ENCODE measurements at regions not wholly inside any gene's neighbourhood (a gene's known extent, or its start where the extent isn't known, plus 50 kb on each side); places are given as distances from the start of the nearest gene placed in this dataset.

- POLR2A ChIA-PET, result no interaction called here
- H2AFZ ChIP-seq (ENCODE audit: low read depth, low read length, poor library complexity, severe bottlenecking), result no peak overlapping the region
Observed at GRCh38 chr6:164144316-164144715, 729.8 kb downstream of the QKI start.

More at GRCh38 chr6:164144316-164144715, 729.8 kb downstream of the QKI start:
- Histone ChIP-seq H3K4me2 (ENCODE audit: low read length) (no peak overlapping the region), H3K9me2 (ENCODE audit: insufficient read depth) (no peaks in the 10 kb centered on the region), H4K20me1 (ENCODE audit: insufficient read depth) (no peaks in the 10 kb centered on the region), H3K79me2 (ENCODE audit: insufficient read depth, low read length) (no peaks in the 10 kb centered on the region), H3K36me3 (ENCODE audit: control insufficient read depth in 1 of 2, insufficient read depth in 2 of 2, low read length in 2 of 2) (no peaks in the 10 kb centered on the region), H3K27ac (ENCODE audit: low read depth, low read length) (no peak overlapping the region), H3K9ac (ENCODE audit: low read length) (no peak overlapping the region), H3K4me1 (ENCODE audit: control insufficient read depth in 1 of 2, insufficient read depth in 2 of 2, low read length in 2 of 2) (no peaks in the 10 kb centered on the region), H3K27me3 (ENCODE audit: insufficient read depth, low read length) (no peaks in the 10 kb centered on the region), H3K9me3 (ENCODE audit: control insufficient read depth in 1 of 2, insufficient read depth in 1 of 2, low read depth in 1 of 2, low read length in 2 of 2) (peaks cover 0 to 4% of the 10 kb centered on the region in 2 experiments; a peak in 1 of 4 replicates), H3K4me3 (replicated peaks in 1 of 2; ENCODE audit: low read depth in 1 of 2, low read length in 2 of 2) (no peak overlapping the region)
- TF ChIP-seq SIN3A (IDR thresholded peaks at IDR 0.05; ENCODE audit: low read depth), result no peak
- no peak for TF ChIP-seq POLR2A (IDR thresholded peaks at IDR 0.05; ENCODE audit: borderline replicate concordance, extremely low read depth, insufficient read depth, insufficient read length)
- TF ChIP-seq EZH2phosphoT487 (IDR thresholded peaks at IDR 0.05; ENCODE audit: borderline replicate concordance), result no peak
- TF ChIP-seq SP1 (IDR thresholded peaks at IDR 0.05; ENCODE audit: low read depth), result no peak
- TF ChIP-seq CTCF (IDR thresholded peaks at IDR 0.05 in 2 of 3, conservative IDR thresholded peaks at IDR 0.05 in 1 of 3; ENCODE audit: borderline replicate concordance in 1 of 3, insufficient read depth in 1 of 3, low read depth in 2 of 3, low read length in 2 of 3), result no peak
- TF ChIP-seq SRF (IDR thresholded peaks at IDR 0.05; ENCODE audit: low read depth), result no peak
- no peak for TF ChIP-seq ELF1 (IDR thresholded peaks at IDR 0.05; ENCODE audit: borderline replicate concordance, low read depth)
- no peak for TF ChIP-seq ZNF274 (IDR thresholded peaks at IDR 0.05; ENCODE audit: low read depth, low read length)
- no peak for TF ChIP-seq FOSL1 (IDR thresholded peaks at IDR 0.05; ENCODE audit: low read depth)
- no peak for TF ChIP-seq CBX3 (IDR thresholded peaks at IDR 0.05; ENCODE audit: low read depth)
- no peak for TF ChIP-seq EGR1 (IDR thresholded peaks at IDR 0.05; ENCODE audit: low read depth)
- no peak for TF ChIP-seq YY1 (IDR thresholded peaks at IDR 0.05; ENCODE audit: extremely low read depth, insufficient replicate concordance, low read depth, low read length)
- no peak for TF ChIP-seq JUND (IDR thresholded peaks at IDR 0.05)
- no peak for TF ChIP-seq EZH2 (IDR thresholded peaks at IDR 0.05)
- TF ChIP-seq, protein P1, sequence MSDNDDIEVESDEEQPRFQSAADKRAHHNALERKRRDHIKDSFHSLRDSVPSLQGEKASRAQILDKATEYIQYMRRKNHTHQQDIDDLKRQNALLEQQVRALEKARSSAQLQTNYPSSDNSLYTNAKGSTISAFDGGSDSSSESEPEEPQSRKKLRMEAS (IDR thresholded peaks at IDR 0.05), result no peak
- no peak for TF ChIP-seq REST (IDR thresholded peaks at IDR 0.05; ENCODE audit: low read depth)
- no peak for TF ChIP-seq TCF7L2 (IDR thresholded peaks at IDR 0.05; ENCODE audit: borderline replicate concordance, extremely low read depth, insufficient read depth, insufficient read length)
- TF ChIP-seq POLR2AphosphoS5 (IDR thresholded peaks at IDR 0.05; ENCODE audit: low read depth, low read length), result no peak
- ChIA-PET RAD21 (ENCODE audit: low non-redundant PET in 1 of 2, low total read pairs in 2 of 2, uncharacterized antibody in 2 of 2, unreplicated experiment in 2 of 2) (no interaction called here), CTCF (no interaction called here)
- intact Hi-C loops (cut with micrococcal nuclease), result no loop called here
- no peak for ATAC-seq
- no peak for DNase-seq (ENCODE audit: low read depth, low spot score)
- no TSS peak for BruUV-seq (replicated peaks)
